ENCODE measurements at regions not wholly inside any gene's neighbourhood (a gene's known extent, or its start where the extent isn't known, plus 50 kb on each side); places are given as distances from the start of the nearest gene placed in this dataset.

GRCh38 chr5:87853541-87853940 is 415.1 kb downstream of the TMEM161B start:
- TF ChIP-seq REST (IDR thresholded peaks at IDR 0.05) (no peak), POLR2A (IDR thresholded peaks at IDR 0.05; ENCODE audit: low read length) (no peak), CHD2 (IDR thresholded peaks at IDR 0.05; ENCODE audit: low read length, partially characterized antibody) (no peak), CEBPB (IDR thresholded peaks at IDR 0.05) (no peak), EP300 (IDR thresholded peaks at IDR 0.05) (no peak), RFX5 (IDR thresholded peaks at IDR 0.05) (no peak), POLR2AphosphoS2 (conservative IDR thresholded peaks at IDR 0.05; ENCODE audit: low read length) (no peak)
- TF ChIP-seq, protein P1, sequence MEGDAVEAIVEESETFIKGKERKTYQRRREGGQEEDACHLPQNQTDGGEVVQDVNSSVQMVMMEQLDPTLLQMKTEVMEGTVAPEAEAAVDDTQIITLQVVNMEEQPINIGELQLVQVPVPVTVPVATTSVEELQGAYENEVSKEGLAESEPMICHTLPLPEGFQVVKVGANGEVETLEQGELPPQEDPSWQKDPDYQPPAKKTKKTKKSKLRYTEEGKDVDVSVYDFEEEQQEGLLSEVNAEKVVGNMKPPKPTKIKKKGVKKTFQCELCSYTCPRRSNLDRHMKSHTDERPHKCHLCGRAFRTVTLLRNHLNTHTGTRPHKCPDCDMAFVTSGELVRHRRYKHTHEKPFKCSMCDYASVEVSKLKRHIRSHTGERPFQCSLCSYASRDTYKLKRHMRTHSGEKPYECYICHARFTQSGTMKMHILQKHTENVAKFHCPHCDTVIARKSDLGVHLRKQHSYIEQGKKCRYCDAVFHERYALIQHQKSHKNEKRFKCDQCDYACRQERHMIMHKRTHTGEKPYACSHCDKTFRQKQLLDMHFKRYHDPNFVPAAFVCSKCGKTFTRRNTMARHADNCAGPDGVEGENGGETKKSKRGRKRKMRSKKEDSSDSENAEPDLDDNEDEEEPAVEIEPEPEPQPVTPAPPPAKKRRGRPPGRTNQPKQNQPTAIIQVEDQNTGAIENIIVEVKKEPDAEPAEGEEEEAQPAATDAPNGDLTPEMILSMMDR (IDR thresholded peaks at IDR 0.05), result no peak
